Central memory CD4-positive, alpha-beta T cell (primary cell): ENCODE measurements at regions not wholly inside any gene's neighbourhood (a gene's known extent, or its start where the extent isn't known, plus 50 kb on each side); places are given as distances from the start of the nearest gene placed in this dataset.
A peak's percentile ranks its signal among the peaks of the same experiment; 100 is the strongest.
"Not testable (repeated sequence)": the region's sequence is repeated elsewhere in the genome, so short reads cannot be mapped to it uniquely, and the experiment has no call there.

Source experiments
- DNase-seq: peaks from one replicate; pipeline ENCODE4 v3.0.0; 2022

DNA sequence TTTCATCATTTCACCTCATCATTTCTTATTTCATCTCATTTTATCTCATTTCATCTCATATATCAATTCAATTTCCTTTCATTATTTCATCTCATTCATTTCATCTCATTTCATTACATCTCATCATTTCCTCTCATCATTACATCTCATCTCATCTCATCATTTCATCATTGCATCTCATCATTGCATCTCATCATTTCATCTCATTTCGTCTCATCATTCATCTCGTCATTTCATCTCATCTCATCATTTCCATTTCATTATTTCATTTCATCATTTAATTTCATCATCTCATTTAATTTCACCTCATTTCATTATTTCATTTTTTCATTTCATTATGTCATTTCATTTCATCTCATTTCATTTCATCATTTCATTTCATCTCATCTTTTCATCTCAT, 168.5 kb upstream of the FAM72C start:
- DNase-seq, result not testable (repeated sequence)

DNA sequence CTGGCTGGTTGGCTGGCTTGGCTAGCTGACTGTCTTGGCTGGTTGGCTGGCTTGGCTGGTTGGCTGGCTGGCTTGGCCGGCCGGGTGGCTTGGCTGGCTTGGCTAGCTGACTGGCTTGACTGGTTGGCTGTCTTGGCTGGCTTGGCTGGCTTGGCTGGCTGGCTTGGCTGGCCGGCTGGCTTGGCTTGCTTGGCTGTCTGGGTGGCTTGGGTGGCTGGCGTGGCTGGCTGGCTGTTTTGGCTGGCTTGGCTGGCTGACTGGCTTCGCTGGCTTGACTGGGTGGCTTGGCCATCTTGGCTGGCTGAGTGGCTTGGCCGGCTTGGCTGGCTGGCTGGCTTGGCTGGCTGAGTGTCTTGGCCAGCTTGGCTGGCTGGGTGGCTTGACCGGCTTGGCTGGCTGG, 133.2 kb upstream of the FAM72C start:
- DNase-seq, result not testable (repeated sequence)

- peak; percentile 3 for DNase-seq
These were observed 132.4 kb upstream of the FAM72C start for GRCh38 chr1:144104000-144104677.

GRCh38 chr1:144103156-144103880, 131.5 kb upstream of the FAM72C start:
- DNase-seq, result peak; percentile 12

GRCh38 chr1:144102046-144102745, 130.4 kb upstream of the FAM72C start:
- DNase-seq, result not testable (repeated sequence)

GRCh38 chr1:144101397-144102045, 129.7 kb upstream of the FAM72C start:
- DNase-seq, result peak; percentile 0

DNA sequence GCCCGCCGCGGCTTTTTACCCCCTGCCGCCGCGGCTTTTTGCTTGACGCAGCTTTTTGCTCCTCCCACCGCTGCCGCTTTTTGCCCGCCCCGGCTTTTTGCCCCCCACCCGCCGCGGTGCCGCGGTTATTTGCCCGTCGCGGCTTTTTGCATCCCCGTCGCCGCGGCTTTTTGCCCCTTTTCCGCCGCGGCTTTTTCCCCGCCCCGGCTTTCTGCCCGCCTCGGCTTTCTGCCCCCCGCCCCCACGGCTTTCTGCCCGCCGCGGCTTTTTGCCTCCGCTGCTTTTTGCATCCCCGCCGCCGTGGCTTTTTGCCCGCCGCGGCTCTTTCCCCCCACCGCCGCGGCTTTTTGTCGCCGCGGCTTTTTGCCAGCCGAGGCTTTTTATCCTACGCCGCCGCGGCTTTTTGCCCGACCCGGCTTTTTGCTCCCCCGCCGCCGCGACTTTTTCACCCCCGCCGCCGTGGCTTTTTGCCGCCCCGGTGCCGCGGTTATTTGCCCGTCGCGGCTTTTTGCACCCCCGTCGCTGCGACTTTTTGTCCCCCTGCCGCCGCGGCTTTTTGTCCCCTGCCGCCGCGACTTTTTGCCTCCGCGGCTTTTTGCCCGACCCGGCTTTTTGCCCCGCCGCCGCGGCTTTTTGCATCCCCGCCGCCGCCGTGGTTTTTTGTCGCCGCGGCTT, 105.5 kb upstream of the FAM72C start:
- not testable (repeated sequence) for DNase-seq

- not testable (repeated sequence) for DNase-seq
These were observed 104.9 kb upstream of the FAM72C start for GRCh38 chr1:144076646-144077045.

GRCh38 chr1:144070394-144071053, 98.7 kb upstream of the FAM72C start:
- not testable (repeated sequence) for DNase-seq

GRCh38 chr1:144067042-144067441, 95.3 kb upstream of the FAM72C start:
- DNase-seq, result not testable (repeated sequence)

DNA sequence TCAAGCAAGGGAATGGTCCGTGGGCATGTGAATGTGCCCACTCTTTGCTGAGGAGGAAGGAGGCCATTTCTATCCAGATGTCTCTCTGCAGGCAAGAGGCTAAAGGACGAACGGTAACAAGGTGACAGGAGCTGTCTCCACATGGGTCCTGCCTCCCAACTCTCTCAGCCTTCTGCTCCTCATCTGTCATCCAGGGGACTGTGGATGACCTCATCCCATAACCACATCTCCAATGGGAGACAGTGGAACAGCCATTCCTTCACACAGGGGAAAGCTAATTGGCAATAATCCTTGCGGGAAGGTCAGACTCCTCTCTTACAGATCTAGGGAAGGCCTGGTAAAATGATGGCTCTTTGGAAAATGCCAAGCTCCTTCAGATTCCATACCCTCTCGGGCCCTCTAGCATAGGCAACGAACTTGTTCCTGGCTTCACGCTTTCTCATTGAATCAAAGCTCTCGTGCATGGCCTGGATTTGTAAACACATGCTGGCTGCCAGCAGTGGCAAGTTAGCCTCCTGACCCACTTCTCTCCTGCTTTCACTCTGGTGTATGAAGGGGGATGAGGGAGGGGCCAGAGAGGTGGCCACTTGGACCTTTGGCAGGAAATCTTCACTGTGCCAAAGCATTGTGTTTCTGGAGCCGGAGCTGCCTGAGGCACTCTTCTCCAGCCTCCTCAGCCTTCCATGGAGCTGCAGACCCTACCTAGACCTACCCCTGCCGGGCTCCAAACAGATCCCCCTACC, 94.5 kb upstream of the FAM72C start:
- DNase-seq, result not testable (repeated sequence)

DNA sequence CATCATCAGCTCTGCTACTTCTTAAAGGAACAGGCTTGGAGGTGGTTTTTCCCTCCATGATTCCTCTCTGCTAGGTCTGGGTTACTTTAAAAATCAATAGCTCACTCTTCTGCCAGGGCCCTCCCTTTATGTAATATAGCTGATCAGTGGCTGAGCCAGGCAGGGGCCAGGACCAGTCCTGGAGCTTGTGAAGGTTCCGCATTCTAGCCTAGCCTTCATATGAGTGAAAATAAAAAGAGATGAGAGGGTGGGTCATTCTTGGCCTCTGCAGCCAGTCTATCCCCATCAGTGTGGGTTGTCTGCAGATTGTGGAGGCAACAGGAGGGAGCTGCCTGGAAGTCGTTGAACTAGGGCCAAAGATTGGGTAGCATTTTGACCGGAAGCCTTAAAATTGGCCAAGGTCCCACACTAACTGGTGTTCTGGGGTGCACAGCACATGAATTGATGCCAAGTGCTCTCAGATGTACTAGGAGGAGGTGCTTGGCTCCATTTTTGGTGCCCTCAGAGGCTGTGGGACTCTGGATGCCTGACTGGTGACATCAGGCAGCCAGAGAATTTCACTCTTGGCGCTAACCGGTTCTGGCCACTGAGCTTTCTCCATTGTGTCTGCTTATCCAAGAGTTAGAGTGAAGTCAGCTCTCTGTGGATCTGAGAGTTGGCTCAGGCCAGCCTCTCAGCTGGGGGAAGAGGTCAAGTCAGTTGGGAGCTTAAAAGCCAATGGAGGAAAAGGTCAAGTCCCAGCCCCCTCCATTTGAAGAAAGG, 93.7 kb upstream of the FAM72C start:
- not testable (repeated sequence) for DNase-seq

- DNase-seq, result not testable (repeated sequence)
These were observed 77.6 kb upstream of the FAM72C start for GRCh38 chr1:144049365-144049764.

GRCh38 chr1:144046645-144047044, 74.9 kb upstream of the FAM72C start:
- not testable (repeated sequence) for DNase-seq

DNA sequence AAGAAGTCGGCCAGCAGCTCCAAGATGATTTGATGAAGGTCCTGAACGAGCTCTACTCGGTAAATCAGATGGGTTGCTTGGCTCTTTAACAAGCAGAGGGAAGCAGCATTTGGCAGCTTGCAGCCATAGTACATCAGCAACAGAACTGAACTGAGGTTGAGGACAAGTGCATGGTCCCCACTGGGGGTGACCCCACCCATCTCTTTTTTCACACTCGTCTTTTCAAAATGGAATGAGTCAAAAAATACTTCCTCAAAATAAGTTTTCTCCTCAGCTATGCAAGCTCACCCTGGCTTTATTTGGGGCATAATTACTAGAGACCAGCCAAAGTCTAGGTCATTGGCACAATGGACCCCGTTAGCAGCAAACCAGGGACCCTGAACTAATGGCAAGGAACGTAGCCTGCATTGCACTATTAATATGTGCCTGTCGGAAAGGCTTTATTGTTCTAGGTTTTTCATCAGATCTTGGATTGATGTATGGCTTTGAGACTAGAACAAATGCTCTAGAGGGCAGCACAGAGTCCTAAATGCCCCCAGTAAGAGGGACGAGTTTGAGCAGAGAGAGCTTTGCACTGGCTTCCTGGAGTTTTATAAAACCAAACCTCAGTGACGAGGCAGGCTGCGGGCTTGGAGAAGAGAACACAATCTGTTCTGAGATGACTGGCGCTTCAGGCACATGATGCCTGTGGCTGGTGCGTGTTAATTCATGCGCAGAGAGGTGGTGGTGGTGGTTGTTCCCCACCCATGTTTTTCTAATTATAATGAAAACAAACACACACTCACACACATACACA, 74.2 kb upstream of the FAM72C start:
- DNase-seq, result not testable (repeated sequence)

DNA sequence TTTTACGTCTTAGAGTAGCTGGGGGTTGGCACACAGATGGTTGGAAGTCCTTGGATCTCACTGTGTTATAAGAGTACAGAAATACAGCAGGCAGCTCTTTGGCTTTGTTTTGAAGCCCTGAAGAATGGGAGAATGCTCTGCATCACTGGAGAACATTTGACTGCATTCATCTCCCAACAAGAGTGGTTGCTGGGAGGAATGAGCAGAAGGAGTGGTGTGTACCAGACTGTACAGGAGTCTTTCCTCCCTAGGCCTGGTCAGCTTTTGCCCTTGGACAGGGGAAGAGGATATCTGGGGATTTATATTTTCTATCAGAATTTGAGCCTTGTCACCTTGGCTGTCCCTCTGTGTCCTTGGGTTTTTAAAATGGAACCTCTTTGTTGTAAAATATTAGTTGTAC, 70.5 kb upstream of the FAM72C start:
- DNase-seq, result not testable (repeated sequence)

DNA sequence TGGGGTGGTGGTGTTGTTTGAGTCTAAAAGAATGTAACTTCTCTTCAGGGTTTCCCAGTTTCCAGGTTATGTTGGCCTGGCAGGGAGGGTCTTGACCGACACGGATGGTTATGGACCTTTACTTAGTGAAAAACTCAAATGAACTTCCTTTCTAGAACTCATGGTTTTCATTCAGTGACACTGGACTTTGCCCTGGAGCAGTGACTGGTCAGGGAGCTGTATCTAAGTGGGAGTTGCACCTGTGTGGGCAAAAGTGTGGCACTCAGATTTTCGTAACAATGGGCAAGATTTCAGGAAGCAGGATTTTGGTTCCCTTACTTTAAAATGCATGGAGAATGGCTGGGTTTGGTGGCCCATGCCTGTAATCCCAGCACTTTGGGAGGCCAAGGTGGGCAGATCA, 68.5 kb upstream of the FAM72C start:
- not testable (repeated sequence) for DNase-seq

GRCh38 chr1:144034045-144034444, 62.3 kb upstream of the FAM72C start:
- DNase-seq, result not testable (repeated sequence)

- not testable (repeated sequence) for DNase-seq
These were observed 59.8 kb upstream of the FAM72C start for GRCh38 chr1:144031550-144031949.
